PC-9 (cell line): ENCODE measurements at regions not wholly inside any gene's neighbourhood (a gene's known extent, or its start where the extent isn't known, plus 50 kb on each side); places are given as distances from the start of the nearest gene placed in this dataset.

Experiments
- BruUV-seq: library from RNA; stranded (reverse); fragments of 400-500 nt; replicated peaks from 2 replicates; lab custom pipeline; 2021; lab: Mats Ljungman, UMichigan
- CTCF ChIA-PET: fragments of 300-600 bp; sonication (Branson Sonifier 250); formaldehyde crosslinking; loops from one replicate; lab custom pipeline; 2022; ENCODE audit warnings: antibody characterized with exemption; lab: Charles Lee
- POLR2A ChIA-PET: fragments of 300-600 bp; sonication (Branson Sonifier 250); formaldehyde crosslinking; loops from one replicate; lab custom pipeline; 2022; ENCODE audit warnings: antibody characterized with exemption; ENCODE audit not compliant: unreplicated experiment; lab: Charles Lee
- DNase-seq, 2 experiments: peaks; one replicate each; pipeline versions ENCODE4 v3.0.0 to v3.0.0-alpha.2; 2015 to 2022; ENCODE audit warnings: mixed read lengths in 1 of 2
- H2AFZ ChIP-seq: fragments of 200-600 bp; sonication (generic); 2 replicates; pipeline ENCODE4 v1.8.1; 2017; ENCODE audit warnings: antibody characterized with exemption
- H3F3A ChIP-seq: fragments of 200-600 bp; sonication (generic); 2 replicates; pipeline ENCODE4 v1.8.1; 2017; ENCODE audit warnings: antibody characterized with exemption, mild to moderate bottlenecking, low read depth; ENCODE audit not compliant: insufficient read depth
- H3K27ac ChIP-seq: fragments of 200-600 bp; sonication (generic); 2 replicates; pipeline ENCODE4 v1.6.1; 2016; ENCODE audit warnings: mixed run types
- H3K27me3 ChIP-seq: fragments of 200-600 bp; sonication (generic); 2 replicates; pipeline ENCODE4 v1.6.1; 2016; ENCODE audit warnings: low read depth, mixed run types; ENCODE audit not compliant: insufficient read depth
- H3K36me3 ChIP-seq: fragments of 200-600 bp; sonication (generic); 2 replicates; pipeline ENCODE4 v1.6.1; 2016; ENCODE audit warnings: low read depth, mixed run types
- H3K4me1 ChIP-seq: fragments of 200-600 bp; sonication (generic); replicated peaks from 2 replicates; pipeline ENCODE4 v1.6.1; 2016; ENCODE audit warnings: mixed run types; ENCODE audit not compliant: insufficient read depth
- H3K4me2 ChIP-seq: fragments of 200-600 bp; sonication (generic); 2 replicates; pipeline ENCODE4 v1.6.1; 2017; ENCODE audit warnings: mixed run types
- H3K4me3 ChIP-seq: fragments of 200-600 bp; sonication (generic); 2 replicates; pipeline ENCODE4 v1.6.1; 2016; ENCODE audit warnings: mixed run types
- H3K79me2 ChIP-seq: fragments of 200-600 bp; sonication (generic); 2 replicates; pipeline ENCODE4 v1.6.1; 2017; ENCODE audit warnings: low read depth, mixed run types
- H3K9me2 ChIP-seq: fragments of 200-600 bp; sonication (generic); 2 replicates; pipeline ENCODE4 v1.8.1; 2017; ENCODE audit warnings: mild to moderate bottlenecking; ENCODE audit not compliant: insufficient read depth
- H3K9me3 ChIP-seq: fragments of 200-600 bp; sonication (generic); 2 replicates; pipeline ENCODE4 v1.8.1; 2016; ENCODE audit warnings: low read depth; ENCODE audit not compliant: insufficient read depth
- H4K20me1 ChIP-seq: fragments of 200-600 bp; sonication (generic); 2 replicates; pipeline ENCODE4 v1.8.1; 2017; ENCODE audit not compliant: insufficient read depth
- EZH2 ChIP-seq: fragments of 200-600 bp; sonication (generic); IDR thresholded peaks from 2 replicates; pipeline ENCODE4 v1.8.0; 2017; ENCODE audit warnings: antibody characterized with exemption, low read depth
- intact Hi-C: fragments of 100-400 bp; cut with micrococcal nuclease; formaldehyde crosslinking; loops from one replicate; pipeline ENCODE4 v1.10.0; 2022; ENCODE audit not compliant: unreplicated experiment
- TF ChIP-seq, protein P1 (sequence below): fragments of 200-600 bp; sonication (generic); conservative IDR thresholded peaks from 2 replicates; pipeline ENCODE4 v1.6.1; 2017; ENCODE audit warnings: mixed run types, antibody characterized with exemption, mild to moderate bottlenecking, moderate library complexity

DNA sequence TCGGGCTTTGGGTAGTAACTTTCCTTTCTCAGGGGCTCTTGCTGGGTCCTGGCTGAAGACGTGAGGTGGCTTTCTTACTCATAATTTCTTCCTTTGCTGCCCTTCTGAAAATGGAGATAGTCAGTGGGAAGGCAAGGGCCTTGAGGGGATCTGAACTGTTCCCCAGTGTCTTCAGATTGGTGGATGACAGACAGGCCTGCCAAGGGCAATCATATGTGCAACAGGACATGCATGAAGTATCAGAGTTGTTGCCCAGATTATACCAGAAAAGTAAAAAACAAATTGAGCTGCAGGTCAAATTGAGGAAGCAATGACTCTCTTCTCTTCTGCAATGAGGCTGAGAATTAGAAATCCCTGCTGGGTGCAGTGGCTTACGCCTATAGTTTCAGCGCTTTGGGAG, 71.6 kb upstream of the PAX1 start:
- Histone ChIP-seq H3K4me2 (no peak overlapping the region), H2AFZ (no peak overlapping the region), H3K36me3 (no peaks in the 10 kb centered on the region), H3K4me1 (no peaks in the 10 kb centered on the region), H3K27me3 (peaks cover 7% of the 10 kb centered on the region), H3K27ac (no peak overlapping the region), H3K9me3 (no peaks in the 10 kb centered on the region), H3F3A (no peaks in the 10 kb centered on the region), H4K20me1 (no peaks in the 10 kb centered on the region), H3K79me2 (no peaks in the 10 kb centered on the region), H3K4me3 (no peak overlapping the region), H3K9me2 (no peaks in the 10 kb centered on the region)
- TF ChIP-seq EZH2 = no peak
- TF ChIP-seq, protein P1, sequence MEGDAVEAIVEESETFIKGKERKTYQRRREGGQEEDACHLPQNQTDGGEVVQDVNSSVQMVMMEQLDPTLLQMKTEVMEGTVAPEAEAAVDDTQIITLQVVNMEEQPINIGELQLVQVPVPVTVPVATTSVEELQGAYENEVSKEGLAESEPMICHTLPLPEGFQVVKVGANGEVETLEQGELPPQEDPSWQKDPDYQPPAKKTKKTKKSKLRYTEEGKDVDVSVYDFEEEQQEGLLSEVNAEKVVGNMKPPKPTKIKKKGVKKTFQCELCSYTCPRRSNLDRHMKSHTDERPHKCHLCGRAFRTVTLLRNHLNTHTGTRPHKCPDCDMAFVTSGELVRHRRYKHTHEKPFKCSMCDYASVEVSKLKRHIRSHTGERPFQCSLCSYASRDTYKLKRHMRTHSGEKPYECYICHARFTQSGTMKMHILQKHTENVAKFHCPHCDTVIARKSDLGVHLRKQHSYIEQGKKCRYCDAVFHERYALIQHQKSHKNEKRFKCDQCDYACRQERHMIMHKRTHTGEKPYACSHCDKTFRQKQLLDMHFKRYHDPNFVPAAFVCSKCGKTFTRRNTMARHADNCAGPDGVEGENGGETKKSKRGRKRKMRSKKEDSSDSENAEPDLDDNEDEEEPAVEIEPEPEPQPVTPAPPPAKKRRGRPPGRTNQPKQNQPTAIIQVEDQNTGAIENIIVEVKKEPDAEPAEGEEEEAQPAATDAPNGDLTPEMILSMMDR = no peak
- POLR2A ChIA-PET = no interaction called here
- CTCF ChIA-PET = interaction anchor here (0.6 kb wide), 1 partner anchor 72 kb away, joined by 3 read pairs; no protein-coding TSS in a partner anchor
- no TSS peak for BruUV-seq
- intact Hi-C loops = no loop called here
- DNase-seq = no peak

DNA sequence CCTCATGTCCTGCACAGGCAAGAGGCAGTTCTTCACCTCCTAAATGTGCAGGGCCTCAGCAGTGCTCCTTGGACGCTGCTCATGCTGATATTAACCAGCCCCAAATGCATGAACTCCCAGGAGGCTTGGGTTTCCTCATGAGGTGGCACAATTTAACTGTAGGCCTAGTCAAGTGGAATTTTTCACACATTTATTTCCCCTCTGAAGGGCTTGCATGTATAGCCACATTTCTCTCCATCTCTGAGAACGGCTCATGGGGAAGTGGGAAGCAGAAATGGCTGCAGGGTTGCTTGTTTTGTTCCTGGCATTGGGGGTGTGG, 72.8 kb upstream of the PAX1 start:
- ChIA-PET POLR2A (no interaction called here), CTCF (no interaction called here)
- Histone ChIP-seq H3K9me2 (no peaks in the 10 kb centered on the region), H3K4me3 (no peak overlapping the region), H2AFZ (no peak overlapping the region), H3K36me3 (no peaks in the 10 kb centered on the region), H4K20me1 (no peaks in the 10 kb centered on the region), H3K27me3 (peaks cover 8% of the 10 kb centered on the region), H3K4me1 (no peaks in the 10 kb centered on the region), H3K27ac (no peak overlapping the region), H3F3A (no peaks in the 10 kb centered on the region), H3K4me2 (no peak overlapping the region), H3K9me3 (no peaks in the 10 kb centered on the region), H3K79me2 (no peaks in the 10 kb centered on the region)
- no peak for TF ChIP-seq EZH2
- TF ChIP-seq, protein P1 = no peak
- no TSS peak for BruUV-seq
- intact Hi-C loops = no loop called here
- DNase-seq = no peak

DNA sequence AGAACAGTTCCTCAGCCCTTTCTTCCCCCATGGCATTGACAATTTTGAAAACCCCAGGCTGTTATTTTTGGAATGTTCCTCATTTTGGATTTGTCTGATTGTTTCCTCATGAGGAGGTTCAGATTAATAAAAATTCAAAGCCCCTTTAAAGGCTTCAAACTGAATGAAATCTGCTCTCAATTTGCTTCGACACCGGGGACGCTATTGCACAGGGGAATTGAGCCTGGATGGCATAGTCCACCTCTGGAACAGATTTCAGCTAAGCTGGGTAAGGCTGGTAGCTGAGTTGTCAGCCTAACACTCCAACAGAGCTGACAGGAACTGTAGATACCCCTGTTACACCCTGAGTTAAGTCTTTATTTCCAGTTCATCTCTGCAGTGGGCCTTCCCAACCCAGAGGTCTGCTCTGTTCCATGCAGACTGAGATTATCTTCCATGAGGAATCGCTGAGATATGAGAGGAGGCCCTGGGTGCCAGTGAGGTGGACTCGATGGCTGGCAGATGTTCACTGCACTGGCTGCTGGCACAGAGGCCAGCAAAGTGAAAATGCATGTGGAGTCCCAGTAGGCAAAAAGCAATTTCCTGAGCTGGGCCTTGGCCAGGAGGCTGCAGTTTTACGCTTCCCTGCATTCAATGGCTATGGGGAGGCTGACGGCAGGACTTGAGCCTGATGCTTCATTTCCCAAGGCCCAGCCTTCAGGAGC, 73.3 kb upstream of the PAX1 start:
- TF ChIP-seq, protein P1 = no peak
- TF ChIP-seq EZH2 = no peak
- CTCF ChIA-PET = no interaction called here
- Histone ChIP-seq H3K4me3 (no peak overlapping the region), H3K27me3 (peaks cover 8% of the 10 kb centered on the region), H3K9me2 (no peaks in the 10 kb centered on the region), H4K20me1 (no peaks in the 10 kb centered on the region), H3K27ac (no peak overlapping the region), H2AFZ (no peak overlapping the region), H3K79me2 (no peaks in the 10 kb centered on the region), H3K4me2 (no peak overlapping the region), H3K36me3 (no peaks in the 10 kb centered on the region), H3K9me3 (no peaks in the 10 kb centered on the region), H3F3A (no peaks in the 10 kb centered on the region), H3K4me1 (no peaks in the 10 kb centered on the region)
- DNase-seq = no peak
- POLR2A ChIA-PET = no interaction called here
- BruUV-seq = no TSS peak
- intact Hi-C loops = no loop called here
